OCI-M1 (cell line): ENCODE measurements at regions not wholly inside any gene's neighbourhood (a gene's known extent, or its start where the extent isn't known, plus 50 kb on each side); places are given as distances from the start of the nearest gene placed in this dataset.
"Not testable (repeated sequence)": the region's sequence is repeated elsewhere in the genome, so short reads cannot be mapped to it uniquely, and the experiment has no call there.

Experiments used
- DNase-seq: peaks from one replicate; lab custom pipeline; 2025; lab: John Stamatoyannopoulos, UW

DNA sequence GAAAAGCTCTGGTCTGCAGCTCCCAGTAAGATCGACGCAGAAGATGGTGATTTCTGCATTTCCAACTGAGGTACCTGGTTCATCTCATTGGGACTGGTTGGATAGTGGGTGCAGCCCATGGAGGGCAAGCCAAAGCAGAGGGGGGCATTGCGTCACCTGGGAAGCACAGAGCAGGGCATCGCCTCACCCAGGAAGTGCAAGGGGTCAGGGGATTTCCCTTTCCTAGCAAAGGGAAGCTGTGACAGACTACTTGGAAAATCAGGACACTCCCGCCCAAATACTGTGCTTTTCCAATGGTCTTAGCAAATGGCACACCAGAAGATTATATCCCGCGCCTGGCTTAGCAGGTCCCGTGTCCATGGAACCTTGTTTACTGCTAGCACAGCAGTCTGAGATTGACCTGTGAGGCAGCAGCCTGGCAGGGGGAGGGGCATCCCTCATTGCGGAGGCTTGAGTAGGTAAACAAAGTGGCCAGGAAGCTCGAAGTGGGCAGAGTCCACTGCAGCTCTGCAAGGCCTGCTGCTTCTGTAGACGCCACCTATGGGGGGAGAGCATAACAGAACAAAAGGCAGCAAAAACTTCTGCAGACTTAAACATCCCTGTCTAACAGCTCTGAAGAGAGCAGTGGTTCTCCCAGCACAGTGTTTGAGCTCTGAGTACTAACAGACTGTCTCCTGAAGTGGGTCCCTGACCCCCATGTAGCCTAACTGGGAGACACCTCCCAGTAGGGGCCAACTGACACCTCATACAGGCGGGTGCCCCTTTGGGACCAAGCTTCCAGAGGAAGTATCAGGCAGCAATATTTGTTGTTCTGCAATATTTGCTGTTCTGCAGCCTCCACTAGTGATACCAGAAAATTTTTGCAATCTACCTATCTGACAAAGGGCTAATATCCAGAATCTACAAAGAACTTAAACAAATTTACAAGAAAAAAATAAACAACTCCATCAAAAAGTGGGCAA is 871.7 kb downstream of the IGSF11 start:
- not testable (repeated sequence) for DNase-seq

DNA sequence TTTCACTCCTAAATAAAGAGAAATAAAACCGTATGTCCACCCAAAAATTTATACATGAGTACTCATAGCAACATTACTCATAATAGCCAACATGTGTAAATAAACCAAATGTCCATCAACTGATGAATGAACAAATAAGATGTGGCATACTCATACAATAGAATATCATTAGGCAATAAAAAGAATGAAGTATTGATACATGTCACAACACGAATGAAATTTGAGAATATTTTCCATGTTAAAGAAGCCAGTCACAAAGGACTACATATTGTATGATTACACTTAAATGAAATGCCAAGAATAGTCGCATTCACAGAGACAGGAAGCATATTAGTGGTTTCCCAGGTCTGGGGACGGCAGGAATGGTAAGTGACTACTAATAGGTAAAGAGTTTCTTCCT is 869.2 kb downstream of the IGSF11 start:
- no peak for DNase-seq

DNA sequence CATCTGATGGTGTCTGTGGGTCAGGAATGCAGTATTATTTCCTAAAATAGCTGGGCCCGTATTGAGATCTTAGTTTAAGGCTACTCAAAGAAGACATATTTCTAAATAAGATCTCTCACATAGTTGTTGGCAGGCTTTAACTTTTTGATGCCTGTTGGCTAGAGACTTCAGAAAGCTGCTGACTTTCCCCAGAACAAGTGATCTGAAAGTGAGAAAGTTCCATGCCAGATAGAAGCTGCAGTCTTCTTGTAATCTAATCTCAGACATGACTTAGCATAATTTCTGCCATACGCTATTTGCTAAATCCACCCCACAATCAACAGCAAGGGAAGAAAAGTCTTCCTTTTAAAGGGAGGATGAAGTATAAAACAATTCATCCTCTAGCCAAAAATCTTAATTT is 867.1 kb downstream of the IGSF11 start:
- DNase-seq: peak; percentile 80

DNA sequence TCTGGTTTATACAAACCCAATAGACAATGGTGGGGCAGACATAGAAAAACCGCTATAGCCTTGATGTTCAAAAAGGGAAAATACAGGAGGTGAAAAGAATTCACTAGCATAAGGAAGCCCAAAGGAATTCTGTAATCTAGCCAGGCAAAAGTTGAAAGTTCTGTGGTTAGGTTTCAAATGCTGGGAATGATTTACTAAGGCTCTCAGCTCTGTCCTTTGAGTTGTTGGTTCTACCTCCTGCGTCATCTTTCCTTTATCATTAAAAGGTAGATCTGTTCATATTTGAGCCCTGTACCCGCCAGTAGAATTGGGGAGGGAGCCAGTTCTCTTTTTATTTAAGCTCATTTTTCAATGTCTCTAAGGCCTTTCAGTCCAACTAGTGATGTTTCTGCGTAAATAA is 866.5 kb downstream of the IGSF11 start:
- DNase-seq: no peak

DNA sequence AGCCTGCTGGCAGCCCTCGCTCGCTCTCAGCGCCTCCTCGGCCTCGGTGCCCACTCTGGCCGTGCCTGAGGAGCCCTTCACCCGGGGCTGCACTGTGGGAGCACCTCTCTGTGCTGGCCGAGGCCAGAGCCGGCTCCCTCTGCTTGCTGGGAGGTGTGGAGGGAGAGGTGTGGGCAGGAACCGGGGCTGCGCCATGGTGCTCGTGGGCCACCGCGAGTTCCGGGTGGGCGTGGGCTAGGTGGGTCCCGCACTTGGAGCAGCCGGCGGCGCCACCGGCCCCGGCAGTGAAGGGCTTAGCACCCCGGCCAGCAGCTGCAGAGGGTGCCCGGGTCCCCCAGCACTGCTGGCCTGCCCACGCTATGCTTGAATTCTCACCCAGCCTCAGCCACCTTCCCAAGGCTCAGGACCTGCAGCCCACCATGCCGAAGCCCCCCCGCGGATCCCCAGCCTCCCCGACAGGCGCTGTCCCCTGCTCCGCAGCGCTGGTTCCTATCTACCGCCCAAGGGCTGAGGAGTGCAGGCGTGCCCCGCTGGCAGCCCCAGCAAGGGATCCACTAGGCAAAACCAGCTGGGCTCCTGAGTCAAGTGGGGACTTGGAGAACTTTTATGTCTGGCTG is 863.3 kb downstream of the IGSF11 start:
- no peak for DNase-seq

DNA sequence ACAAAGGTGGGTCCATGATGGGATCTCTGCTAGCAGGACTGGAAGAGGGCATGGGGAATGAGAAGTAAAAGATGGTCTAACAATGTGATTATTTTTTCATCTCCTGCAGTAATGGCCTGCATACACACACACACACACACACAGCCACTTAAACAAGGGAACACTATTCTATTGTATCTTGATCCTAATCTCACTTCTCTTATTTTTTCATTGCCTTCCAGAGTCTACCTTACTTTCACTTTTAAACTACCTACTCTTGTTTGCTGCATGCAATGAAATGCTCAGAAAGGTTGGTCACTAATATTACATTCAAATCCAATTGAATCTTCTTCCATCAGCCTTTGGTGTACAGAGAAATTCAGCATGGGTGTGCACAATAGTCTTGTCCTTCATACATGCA is 853.8 kb downstream of the IGSF11 start:
- DNase-seq: peak; percentile 41

DNA sequence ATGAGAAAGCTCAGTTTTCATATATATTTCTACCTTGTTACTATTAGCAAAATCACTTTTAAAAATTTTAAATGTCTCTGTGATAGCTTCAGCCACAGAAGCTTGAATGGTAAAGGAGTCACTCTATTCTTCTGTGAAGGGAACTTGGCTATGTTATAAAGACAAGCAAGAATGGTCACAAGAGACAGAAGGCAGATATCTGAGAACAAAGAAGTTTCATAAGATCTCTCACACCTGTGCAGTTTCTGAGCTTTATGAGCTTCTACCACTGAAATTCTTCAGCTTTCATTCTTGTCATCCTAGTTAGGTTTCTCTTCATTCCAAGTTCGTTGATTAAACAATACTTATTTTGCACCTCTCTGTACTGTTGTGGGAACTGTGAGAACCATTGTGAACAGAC is 853.4 kb downstream of the IGSF11 start:
- DNase-seq: no peak

DNA sequence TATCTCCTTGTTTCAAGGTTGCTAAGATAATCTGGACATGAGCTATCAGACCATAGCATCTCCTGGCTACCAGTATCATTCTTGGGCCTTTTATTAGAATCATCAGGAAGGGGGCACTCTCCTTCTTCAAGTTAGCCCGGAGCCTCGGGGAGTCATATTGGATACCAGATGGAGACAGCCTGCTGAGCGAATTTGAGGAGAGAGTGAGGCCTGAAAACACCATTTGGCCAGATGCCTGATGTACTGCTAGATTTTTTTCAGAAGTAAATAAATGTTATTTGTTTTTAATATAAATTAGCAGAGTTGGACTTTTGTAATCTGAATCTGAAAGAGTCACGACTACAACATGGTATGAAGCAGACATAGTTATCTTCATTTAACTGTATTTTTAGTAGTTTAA is 848.6 kb downstream of the IGSF11 start:
- DNase-seq: no peak

DNA sequence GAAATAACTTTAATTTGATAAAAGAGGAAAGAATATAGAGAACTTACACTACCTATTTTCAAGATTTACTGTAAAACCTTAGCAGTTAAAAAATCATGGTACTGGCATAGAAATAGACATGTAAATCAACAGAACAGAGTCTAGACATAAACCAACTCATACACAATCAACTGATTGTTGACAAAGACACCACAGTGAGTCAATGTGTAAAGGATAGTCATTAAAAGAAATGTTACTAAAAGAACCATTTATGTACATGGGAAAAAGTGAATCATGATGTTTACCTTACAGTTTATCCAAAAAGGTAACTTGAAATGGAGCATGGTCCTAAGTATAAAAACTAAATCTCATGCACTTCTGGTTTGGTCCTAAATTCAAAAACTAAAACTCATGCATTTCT is 847.4 kb downstream of the IGSF11 start:
- DNase-seq: no peak

DNA sequence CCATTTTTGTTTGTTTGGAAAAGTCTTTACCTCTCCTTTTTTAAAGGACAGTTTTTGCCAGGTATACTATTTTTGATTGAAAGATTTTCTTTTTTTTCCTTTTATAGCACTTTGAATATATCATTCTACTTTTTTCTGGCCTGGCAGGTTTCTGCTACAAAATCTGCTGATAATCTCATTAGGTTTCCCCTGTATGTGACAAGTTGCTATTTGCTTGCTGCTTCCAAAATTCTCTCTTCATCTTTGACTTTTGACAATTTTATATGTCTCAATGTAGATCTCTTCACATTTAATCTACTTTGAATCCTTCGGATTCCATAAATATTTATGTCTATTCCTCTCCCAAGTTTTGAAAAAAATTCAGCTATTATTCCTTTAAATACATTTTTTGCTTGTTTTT is 838.5 kb downstream of the IGSF11 start:
- no peak for DNase-seq

DNA sequence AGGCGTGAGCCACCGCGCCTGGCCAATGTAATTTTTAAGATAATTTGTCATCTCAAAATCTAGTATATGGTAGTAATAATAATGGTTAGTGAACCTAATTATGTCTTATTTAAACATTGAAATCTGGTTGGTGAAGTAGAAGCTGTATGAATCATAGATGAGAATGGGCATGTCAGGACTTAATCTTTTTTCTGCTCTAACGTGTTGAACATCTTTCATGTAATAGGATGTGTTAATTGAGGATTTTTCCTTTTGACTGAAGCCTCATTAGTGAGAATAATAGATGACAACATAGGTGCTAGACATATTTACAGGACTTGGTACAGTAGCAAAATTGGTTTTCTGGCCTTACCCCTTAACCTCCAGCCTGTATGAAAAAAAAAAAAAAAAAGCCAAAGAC is 835.6 kb downstream of the IGSF11 start:
- DNase-seq: no peak

DNA sequence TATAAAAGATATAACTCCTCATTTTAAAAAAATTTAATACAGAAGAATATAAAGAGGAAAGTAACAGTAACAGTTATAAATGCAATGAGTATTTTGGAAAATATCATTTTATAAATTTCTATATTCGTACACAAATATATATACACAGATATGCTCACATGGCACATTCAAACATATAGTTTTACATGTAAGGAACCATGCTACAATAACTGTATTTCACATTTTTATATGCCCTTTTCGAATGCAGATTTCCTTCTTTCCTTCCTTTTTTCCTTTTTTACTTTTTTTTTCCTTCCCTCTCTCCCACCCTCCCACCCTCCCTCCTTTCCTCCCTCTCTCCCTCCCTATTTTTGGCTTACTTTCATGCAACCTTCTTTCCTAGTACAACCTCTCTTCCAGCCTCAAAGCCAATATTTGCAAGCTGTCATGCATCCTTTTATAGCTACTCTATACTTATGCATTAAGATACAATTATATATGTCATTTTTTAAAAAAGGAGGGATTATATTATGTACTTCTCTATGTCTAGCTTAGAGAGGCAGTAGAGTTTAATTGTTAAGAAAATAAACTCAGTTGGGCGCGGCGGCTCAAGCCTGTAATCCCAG is 830.5 kb downstream of the IGSF11 start:
- DNase-seq: no peak

DNA sequence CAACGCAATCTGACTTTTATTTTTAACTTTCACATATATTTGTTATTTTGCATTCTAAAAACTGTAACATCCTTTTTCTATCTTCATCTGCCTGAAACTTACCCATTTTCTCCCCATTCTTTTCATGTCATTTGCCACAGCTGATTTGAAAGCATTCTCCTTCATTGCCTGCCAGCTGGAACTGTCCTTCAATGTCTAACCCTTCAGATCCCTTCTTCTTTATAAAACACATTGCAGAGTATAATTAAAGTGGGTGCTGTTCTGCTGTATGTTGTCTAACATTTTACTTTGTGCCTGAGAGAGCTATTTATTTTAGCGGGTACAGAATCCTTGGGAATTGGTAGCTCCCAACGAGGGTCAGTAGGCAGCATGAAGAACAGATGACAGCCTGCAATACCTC is 827.4 kb downstream of the IGSF11 start:
- no peak for DNase-seq

DNA sequence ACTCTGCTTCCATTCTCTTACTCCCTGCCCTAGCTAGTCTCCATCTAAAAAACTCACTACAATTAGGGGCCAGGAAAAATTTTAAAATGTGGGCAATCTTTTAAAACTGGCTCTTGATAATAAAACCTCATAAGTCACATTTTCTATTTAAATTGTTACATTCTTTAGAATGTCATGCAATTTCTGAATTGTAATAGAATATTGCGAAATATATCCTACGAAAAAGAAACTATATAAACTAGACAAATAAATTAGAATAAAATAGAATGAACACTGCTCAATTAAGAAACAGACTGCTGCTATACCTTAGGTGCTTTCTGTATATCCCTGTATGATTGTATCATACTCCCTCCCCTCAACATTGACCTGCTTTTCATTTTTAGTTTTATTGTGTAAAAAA is 826.0 kb downstream of the IGSF11 start:
- DNase-seq: no peak

DNA sequence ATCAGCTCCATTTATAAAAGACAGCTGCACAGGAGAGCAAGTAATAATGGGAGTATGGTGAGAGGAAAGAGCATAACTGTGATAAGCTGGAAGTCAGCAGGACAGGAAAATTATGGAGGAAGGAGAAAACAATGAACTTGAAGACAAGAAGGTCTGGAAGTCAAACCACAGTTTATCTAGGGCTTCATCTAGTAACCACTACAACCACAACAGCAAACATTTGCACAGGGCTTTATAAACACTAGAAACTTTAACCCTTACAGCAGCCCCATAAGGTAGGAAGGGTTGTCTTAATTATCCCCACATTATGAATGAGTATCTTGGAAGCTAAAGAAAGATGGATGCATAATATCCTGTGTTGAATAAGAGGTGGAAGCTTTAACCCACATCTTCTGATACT is 820.8 kb downstream of the IGSF11 start:
- peak; percentile 63 for DNase-seq

DNA sequence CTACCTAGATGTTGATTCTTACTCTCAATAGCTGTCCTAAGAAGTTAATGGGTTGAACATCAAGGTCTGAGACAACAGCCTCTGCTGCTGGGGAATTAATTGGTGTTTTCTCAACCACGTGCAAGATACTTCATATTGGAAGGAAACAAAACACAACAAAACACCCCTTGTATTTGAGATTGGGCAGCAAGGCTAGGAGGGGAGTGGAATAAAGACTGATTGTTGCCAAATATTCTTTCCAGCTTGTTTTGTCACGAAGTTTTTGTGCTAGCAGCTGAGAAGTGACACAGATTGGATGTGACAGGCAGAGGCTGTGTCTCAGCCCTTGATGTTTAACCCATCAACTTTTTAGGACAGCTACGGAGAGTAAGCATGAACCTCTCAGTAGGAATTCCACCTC is 808.4 kb downstream of the IGSF11 start:
- no peak for DNase-seq

DNA sequence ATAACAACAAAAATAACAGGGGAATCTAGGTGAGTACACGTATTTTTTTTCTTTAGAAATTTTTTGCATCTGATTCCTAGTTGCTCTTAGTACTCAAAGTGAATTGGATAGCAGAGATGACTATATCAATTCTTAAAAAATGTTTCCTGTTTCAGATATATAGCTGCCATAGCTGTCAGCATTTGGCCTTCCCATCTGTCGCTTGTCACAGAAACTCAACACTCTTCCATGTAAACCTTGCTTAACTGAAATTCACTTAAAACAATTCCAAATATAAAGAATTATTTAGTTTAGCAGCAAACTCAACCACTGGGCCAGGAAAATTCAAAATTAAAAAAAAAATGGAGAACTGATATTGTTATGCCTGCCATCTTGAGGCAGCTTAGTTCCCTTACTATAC is 807.5 kb downstream of the IGSF11 start:
- no peak for DNase-seq

DNA sequence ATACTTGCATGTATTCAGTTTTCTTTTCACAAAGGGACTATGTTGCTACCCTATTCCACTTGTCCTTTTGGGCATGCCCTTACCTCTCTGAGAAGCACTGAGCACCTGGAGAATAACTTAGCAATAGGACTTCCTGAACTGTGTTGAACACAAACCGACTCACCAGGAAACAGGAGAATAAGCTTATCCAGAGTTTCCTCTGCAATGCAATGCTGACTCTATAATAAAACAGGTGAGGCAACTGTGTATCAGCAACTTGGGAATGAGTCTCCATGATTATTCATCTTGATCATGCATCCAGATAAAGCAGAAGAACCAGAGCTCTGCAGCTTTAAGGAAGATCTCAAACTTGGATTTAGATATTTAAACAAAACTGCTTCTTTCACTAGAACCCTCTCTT is 806.5 kb downstream of the IGSF11 start:
- no peak for DNase-seq

DNA sequence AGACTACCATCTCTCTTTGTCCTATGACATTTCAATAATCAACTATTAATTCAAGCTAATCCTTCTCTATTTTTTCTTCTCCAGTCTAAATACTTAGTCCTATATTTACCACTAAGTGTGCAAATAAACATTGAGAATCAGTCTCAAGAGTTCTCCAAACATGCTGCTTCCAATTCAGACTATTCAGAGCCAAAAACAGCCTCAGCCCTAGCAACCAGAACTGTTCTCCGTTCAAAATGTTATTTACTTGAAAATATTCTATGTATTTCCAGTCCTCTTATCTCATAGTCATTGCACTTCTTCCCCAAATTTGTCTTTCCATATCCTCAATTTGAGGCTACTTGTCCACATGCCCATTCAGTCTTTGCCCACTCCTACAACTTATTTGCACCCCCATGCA is 805.5 kb downstream of the IGSF11 start:
- no peak for DNase-seq

DNA sequence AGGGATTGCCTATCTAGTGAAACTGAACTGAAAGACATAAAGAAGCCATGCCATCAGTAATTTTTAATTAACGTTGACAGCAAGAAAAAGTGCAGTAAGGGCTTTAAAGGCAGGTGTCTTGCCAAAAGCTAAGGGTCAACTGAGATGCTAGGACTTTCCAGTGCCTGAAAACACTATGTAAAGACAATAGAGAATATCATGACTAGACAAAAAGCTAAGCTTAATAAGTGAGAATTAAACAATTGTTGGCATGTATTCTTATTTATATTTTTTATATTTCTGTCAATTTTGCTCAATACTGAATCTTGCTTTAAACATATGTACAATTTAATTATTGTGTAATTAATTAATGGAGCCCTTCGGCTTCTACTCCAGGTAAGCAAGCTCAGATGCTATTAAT is 803.1 kb downstream of the IGSF11 start:
- no peak for DNase-seq

DNA sequence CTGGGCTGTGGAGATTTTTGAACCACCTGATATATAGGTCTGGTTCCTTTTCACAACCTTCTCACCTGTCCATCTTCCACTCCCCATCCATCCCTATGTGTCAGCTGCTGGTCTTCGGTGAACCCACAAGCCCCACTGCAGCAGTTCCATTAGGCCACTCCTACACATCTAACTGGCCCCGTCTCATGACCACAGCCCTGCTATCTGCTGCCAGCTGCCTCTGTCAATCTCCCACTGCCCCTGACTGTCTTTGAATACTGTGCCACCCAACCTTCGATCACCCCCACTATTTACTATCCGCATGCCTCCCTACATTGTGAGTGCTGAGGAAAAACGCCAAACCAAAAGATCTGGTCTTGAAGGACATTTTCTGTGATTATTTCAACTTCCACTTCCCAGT is 795.4 kb downstream of the IGSF11 start:
- DNase-seq: peak; percentile 26

DNA sequence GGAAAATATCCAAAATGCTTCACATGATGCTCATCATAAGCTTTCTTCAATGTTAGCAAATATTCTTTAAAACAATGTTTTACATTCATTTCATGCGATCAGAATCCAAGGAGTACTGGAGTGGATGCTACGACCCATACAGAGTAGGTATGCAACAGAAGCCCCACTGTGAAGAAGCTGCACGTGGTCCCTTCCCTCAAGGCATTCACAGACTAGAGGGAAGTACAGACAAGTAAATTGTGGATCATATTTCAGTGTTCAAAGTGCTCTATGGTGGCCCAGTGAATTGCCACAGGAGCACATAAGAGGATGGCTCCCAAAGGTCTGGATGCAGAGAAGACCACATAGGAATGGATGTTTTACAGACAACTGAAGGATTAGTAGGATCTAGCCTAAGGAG is 789.9 kb downstream of the IGSF11 start:
- no peak for DNase-seq

DNA sequence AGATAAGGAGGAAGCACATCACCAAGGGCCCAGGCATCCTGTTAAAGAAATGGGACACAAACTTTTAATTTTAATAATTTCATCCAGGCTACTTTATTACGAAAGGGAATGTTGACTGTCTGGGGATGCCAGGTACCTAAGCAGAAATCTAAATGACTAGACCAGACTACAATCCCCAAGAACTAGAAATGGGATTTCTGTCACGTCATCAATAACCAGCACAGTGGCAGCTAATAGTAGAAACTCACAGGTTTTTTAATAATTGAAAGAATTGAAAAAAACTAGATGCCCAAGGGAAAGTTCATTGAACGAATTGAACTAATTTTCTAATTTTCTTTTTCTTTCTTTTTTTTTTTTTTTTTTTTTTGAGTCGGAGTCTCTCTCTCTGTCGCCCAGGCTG is 789.3 kb downstream of the IGSF11 start:
- no peak for DNase-seq
